KMS-11 (cell line): ENCODE measurements at regions not wholly inside any gene's neighbourhood (a gene's known extent, or its start where the extent isn't known, plus 50 kb on each side); places are given as distances from the start of the nearest gene placed in this dataset.

Source experiments
- H2AFZ ChIP-seq: fragments of 200-600 bp; sonication (generic); 2 replicates; pipeline ENCODE4 v1.6.1; 2016; ENCODE audit warnings: antibody characterized with exemption, mixed run types, low read depth
- H3K27ac ChIP-seq: fragments of 200-600 bp; sonication (generic); 2 replicates; pipeline ENCODE4 v1.6.1; 2016; ENCODE audit warnings: mild to moderate bottlenecking, mixed run types
- H3K27me3 ChIP-seq: fragments of 200-600 bp; sonication (generic); 2 replicates; pipeline ENCODE4 v1.6.1; 2017; ENCODE audit warnings: mild to moderate bottlenecking, low read depth, mixed run types, moderate library complexity; ENCODE audit not compliant: insufficient read depth
- H3K36me3 ChIP-seq: fragments of 200-600 bp; sonication (generic); 2 replicates; pipeline ENCODE4 v1.6.1; 2017; ENCODE audit warnings: mild to moderate bottlenecking, mixed run types; ENCODE audit not compliant: insufficient read depth
- H3K4me1 ChIP-seq: fragments of 200-600 bp; sonication (generic); 2 replicates; pipeline ENCODE4 v1.6.1; 2016; ENCODE audit warnings: mild to moderate bottlenecking, low read depth, mixed run types; ENCODE audit not compliant: poor library complexity, severe bottlenecking
- H3K4me2 ChIP-seq: fragments of 200-600 bp; sonication (generic); 2 replicates; pipeline ENCODE4 v1.7.0; 2016; ENCODE audit warnings: mild to moderate bottlenecking, mixed run types
- H3K4me3 ChIP-seq: fragments of 200-600 bp; sonication (generic); IDR thresholded peaks from 2 replicates; pipeline ENCODE4 v1.6.1; 2017; ENCODE audit warnings: low read depth, low read length, mixed read lengths; ENCODE audit not compliant: insufficient read depth
- H3K79me2 ChIP-seq: fragments of 200-600 bp; sonication (generic); 2 replicates; pipeline ENCODE4 v1.6.1; 2016; ENCODE audit warnings: low read depth, mixed run types; ENCODE audit not compliant: insufficient read depth
- H3K9ac ChIP-seq: fragments of 200-600 bp; sonication (generic); 2 replicates; pipeline ENCODE4 v1.6.1; 2016; ENCODE audit warnings: mild to moderate bottlenecking, mixed run types
- H4K20me1 ChIP-seq: fragments of 200-600 bp; sonication (generic); 2 replicates; pipeline ENCODE4 v1.6.1; 2016; ENCODE audit warnings: mild to moderate bottlenecking, mixed run types; ENCODE audit not compliant: insufficient read depth
- TF ChIP-seq, protein P1 (sequence below): fragments of 200-600 bp; sonication (generic); conservative IDR thresholded peaks from 2 replicates; pipeline ENCODE4 v1.6.1; 2017; ENCODE audit warnings: low read depth, mild to moderate bottlenecking, antibody characterized with exemption, low read length, moderate library complexity, mixed read lengths

DNA sequence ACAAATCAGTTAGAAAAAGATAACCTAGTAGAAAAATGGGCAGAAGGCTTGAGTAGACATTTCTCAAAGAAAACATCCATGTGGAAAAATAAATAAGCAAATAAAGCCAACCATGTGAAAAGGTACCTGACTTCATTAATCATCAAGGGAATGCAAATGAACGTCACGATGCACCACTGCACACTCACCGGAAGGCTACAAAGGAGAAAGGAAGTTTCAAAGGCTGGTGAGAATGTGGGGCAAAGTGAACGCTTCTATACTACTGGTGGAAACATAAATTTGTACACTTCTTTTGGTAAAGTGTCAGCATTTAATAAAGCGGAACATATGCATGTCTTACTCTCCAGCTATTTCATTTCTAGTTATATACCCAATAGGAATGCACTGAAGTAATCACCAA, 166.8 kb downstream of the CSNK2A3 start:
- H3K27me3 ChIP-seq, result no peaks in the 10 kb centered on the region
- H3K4me1 ChIP-seq, result no peaks in the 10 kb centered on the region
- H3K4me3 ChIP-seq, result no peak overlapping the region
- TF ChIP-seq, protein P1, sequence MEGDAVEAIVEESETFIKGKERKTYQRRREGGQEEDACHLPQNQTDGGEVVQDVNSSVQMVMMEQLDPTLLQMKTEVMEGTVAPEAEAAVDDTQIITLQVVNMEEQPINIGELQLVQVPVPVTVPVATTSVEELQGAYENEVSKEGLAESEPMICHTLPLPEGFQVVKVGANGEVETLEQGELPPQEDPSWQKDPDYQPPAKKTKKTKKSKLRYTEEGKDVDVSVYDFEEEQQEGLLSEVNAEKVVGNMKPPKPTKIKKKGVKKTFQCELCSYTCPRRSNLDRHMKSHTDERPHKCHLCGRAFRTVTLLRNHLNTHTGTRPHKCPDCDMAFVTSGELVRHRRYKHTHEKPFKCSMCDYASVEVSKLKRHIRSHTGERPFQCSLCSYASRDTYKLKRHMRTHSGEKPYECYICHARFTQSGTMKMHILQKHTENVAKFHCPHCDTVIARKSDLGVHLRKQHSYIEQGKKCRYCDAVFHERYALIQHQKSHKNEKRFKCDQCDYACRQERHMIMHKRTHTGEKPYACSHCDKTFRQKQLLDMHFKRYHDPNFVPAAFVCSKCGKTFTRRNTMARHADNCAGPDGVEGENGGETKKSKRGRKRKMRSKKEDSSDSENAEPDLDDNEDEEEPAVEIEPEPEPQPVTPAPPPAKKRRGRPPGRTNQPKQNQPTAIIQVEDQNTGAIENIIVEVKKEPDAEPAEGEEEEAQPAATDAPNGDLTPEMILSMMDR, result no peak
- H3K4me2 ChIP-seq, result no peak overlapping the region
- no peak overlapping the region for H3K27ac ChIP-seq
- no peaks in the 10 kb centered on the region for H3K79me2 ChIP-seq
- H3K9ac ChIP-seq, result no peak overlapping the region
- H4K20me1 ChIP-seq, result no peaks in the 10 kb centered on the region
- no peaks in the 10 kb centered on the region for H3K36me3 ChIP-seq
- H2AFZ ChIP-seq, result no peak overlapping the region

DNA sequence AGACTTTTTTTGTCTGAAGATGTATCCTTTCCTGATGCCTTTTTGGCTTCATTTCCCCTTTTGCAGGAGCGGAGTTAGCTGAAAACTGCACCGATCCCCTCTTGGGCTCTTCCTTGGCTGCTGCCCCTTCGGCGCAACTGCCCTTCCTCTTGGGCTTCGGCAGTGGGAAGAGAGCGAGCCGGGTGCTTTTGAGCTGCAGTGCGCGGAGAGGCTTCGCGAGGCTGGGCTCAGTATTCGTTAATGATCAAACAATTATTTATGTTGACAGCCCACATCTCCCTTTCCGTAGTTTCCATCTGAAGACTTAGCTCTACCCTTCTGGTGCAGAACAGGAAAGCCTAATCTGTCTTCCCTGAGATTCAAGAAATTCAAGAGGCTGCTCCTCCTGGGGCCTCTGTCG, 170.8 kb downstream of the CSNK2A3 start:
- H3K27me3 ChIP-seq, result no peaks in the 10 kb centered on the region
- TF ChIP-seq, protein P1, result no peak
- H3K9ac ChIP-seq, result no peak overlapping the region
- no peaks in the 10 kb centered on the region for H3K36me3 ChIP-seq
- H3K79me2 ChIP-seq, result no peaks in the 10 kb centered on the region
- no peaks in the 10 kb centered on the region for H3K4me1 ChIP-seq
- no peak overlapping the region for H3K4me3 ChIP-seq
- H3K27ac ChIP-seq, result no peak overlapping the region
- no peak overlapping the region for H2AFZ ChIP-seq
- H4K20me1 ChIP-seq, result no peaks in the 10 kb centered on the region
- no peak overlapping the region for H3K4me2 ChIP-seq

DNA sequence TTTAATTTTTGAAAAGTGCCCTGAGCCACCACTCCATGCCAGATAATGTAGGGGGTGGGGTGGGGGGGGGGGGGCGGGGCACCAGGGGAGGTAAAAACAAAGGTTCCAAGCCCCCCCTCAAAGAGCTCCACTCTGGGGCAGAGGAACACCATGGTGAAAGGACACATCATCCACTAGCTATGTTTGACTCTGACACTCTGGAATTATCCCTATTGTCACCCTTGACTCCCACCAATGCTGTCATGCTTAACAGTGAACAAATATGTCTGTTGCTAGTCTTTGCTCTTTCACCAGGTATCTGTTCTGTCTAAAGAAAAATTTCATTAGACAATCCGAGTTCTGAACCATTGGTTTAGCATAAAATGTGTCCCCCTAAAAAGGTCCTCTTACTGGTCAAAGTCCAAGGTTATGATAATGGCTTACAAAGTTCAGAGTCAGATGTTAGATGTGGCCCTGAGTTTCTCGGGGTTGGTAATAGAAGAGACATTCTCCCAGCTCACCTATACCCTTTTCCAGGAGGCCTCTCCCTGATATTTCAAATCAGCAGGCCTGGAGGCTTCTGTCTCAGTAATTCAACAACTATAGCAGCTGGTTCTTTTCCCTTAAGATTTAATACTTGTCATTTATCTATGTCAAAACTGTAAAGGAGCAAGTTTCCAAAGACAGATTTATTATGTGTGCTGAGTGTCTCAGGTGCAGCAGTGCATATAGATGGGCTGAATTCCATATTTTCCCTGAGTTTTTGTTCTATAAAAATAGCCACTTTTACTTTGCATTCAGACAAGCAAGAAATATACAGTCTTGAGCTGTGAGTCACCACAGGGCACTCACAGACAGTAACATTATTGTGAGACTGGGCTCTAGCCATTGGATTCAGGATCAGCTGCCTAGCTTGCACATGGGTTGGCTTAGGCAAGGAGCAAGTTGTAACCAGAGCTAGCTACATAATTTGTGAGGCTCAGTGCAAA, 174.1 kb downstream of the CSNK2A3 start:
- H2AFZ ChIP-seq, result no peak overlapping the region
- H3K27ac ChIP-seq, result no peak overlapping the region
- H3K27me3 ChIP-seq, result no peaks in the 10 kb centered on the region
- H4K20me1 ChIP-seq, result no peaks in the 10 kb centered on the region
- H3K4me1 ChIP-seq, result peaks cover 2% of the 10 kb centered on the region
- H3K36me3 ChIP-seq, result no peaks in the 10 kb centered on the region
- TF ChIP-seq, protein P1, result no peak
- H3K79me2 ChIP-seq, result no peaks in the 10 kb centered on the region
- no peak overlapping the region for H3K9ac ChIP-seq
- H3K4me2 ChIP-seq, result no peak overlapping the region
- no peak overlapping the region for H3K4me3 ChIP-seq

DNA sequence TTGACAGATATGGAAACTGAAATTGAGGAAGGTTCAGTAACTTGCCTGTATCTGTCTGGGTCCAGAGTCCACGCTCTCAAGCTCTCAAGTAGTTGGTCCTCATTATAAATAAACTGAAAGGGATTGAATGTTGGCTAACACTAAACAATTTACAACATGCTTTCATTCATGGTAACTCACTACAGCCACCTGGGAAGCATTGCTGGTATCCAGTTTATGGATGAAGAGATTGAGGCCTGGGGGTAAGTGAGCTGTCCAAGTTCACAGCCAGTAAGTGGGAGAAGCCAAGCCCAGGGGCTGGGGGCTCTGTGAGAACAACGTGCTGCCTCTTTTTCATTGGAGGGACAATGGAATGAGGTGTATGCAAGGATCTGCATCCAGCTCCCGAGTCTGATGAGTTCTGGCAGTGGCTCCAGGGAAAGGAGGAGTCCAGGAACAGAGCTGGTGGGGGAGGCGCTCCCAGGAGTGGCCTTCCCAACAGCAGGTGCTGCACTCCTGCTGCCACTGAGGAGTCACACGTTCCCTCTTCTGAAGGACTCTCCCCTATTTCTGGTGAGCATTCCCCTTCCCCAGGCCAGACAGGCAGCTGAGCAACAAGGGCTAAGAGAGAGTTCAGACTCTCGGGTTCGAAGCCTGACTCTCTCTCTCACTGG, 175.8 kb downstream of the CSNK2A3 start:
- Histone ChIP-seq H3K4me3 (no peak overlapping the region), H3K9ac (no peak overlapping the region), H3K79me2 (no peaks in the 10 kb centered on the region), H3K27me3 (no peaks in the 10 kb centered on the region), H3K4me2 (no peak overlapping the region), H3K36me3 (no peaks in the 10 kb centered on the region), H3K4me1 (peaks cover 14% of the 10 kb centered on the region), H3K27ac (no peak overlapping the region), H2AFZ (no peak overlapping the region), H4K20me1 (no peaks in the 10 kb centered on the region)
- TF ChIP-seq, protein P1, result no peak
